GM23338 (cell line): ENCODE measurements at regions not wholly inside any gene's neighbourhood (a gene's known extent, or its start where the extent isn't known, plus 50 kb on each side); places are given as distances from the start of the nearest gene placed in this dataset.

Source experiments
- ATAC-seq: fragments of 200-7000 bp; cut with Tn5 transposase; 3 replicates; pipeline ENCODE4 v1.9.1; 2020
- DNase-seq: peaks from one replicate; pipeline ENCODE4 v3.0.0-alpha.2; 2015; ENCODE audit warnings: low spot score
- H2AFZ ChIP-seq: fragments of 200-600 bp; sonication (generic); 2 replicates; pipeline ENCODE4 v1.8.0; 2016; ENCODE audit warnings: antibody characterized with exemption, mild to moderate bottlenecking, moderate library complexity
- H3F3A ChIP-seq: fragments of 200-600 bp; sonication (generic); replicated peaks from 2 replicates; pipeline ENCODE4 v1.8.0; 2017; ENCODE audit warnings: antibody characterized with exemption, mixed run types, low read depth
- H3K27ac ChIP-seq: fragments of 200-600 bp; sonication (generic); 2 replicates; pipeline ENCODE4 v1.6.1; 2016; ENCODE audit warnings: low read depth
- H3K27me3 ChIP-seq: fragments of 200-600 bp; sonication (generic); 2 replicates; pipeline ENCODE4 v1.8.0; 2016; ENCODE audit warnings: mild to moderate bottlenecking, mixed run types, moderate library complexity; ENCODE audit not compliant: insufficient read depth
- H3K36me3 ChIP-seq: fragments of 200-600 bp; sonication (generic); 2 replicates; pipeline ENCODE4 v1.8.0; 2016; ENCODE audit warnings: mild to moderate bottlenecking; ENCODE audit not compliant: insufficient read depth
- H3K4me1 ChIP-seq: fragments of 200-600 bp; sonication (generic); 2 replicates; pipeline ENCODE4 v1.8.0; 2016; ENCODE audit warnings: mild to moderate bottlenecking, moderate library complexity; ENCODE audit not compliant: insufficient read depth
- H3K4me2 ChIP-seq: fragments of 200-600 bp; sonication (generic); 2 replicates; pipeline ENCODE4 v1.7.1; 2017; ENCODE audit warnings: mixed run types
- H3K4me3 ChIP-seq: fragments of 200-600 bp; sonication (generic); 2 replicates; pipeline ENCODE4 v1.6.1; 2016; ENCODE audit warnings: mixed run types
- H3K79me2 ChIP-seq: fragments of 200-600 bp; sonication (generic); replicated peaks from 2 replicates; pipeline ENCODE4 v1.8.0; 2017; ENCODE audit warnings: mild to moderate bottlenecking; ENCODE audit not compliant: insufficient read depth
- H3K9me2 ChIP-seq: fragments of 200-600 bp; sonication (generic); 2 replicates; pipeline ENCODE4 v1.8.0; 2017; ENCODE audit not compliant: insufficient read depth
- H4K20me1 ChIP-seq: fragments of 200-600 bp; sonication (generic); replicated peaks from 2 replicates; pipeline ENCODE4 v1.8.0; 2017; ENCODE audit warnings: mild to moderate bottlenecking; ENCODE audit not compliant: insufficient read depth
- H3K27ac Mint-ChIP-seq: 2 replicates; pipeline ENCODE4 v1.8.0; 2020; ENCODE audit warnings: inconsistent platforms, mild to moderate bottlenecking, moderate library complexity, mixed read lengths
- H3K27me3 Mint-ChIP-seq: 3 replicates; pipeline ENCODE4 v1.8.0; 2022; ENCODE audit warnings: low read depth, mild to moderate bottlenecking, moderate library complexity, mixed read lengths, inconsistent platforms; ENCODE audit not compliant: insufficient read depth, poor library complexity
- H3K36me3 Mint-ChIP-seq: 3 replicates; pipeline ENCODE4 v1.8.0; 2021; ENCODE audit warnings: low read depth, mild to moderate bottlenecking, inconsistent platforms, moderate library complexity, mixed read lengths
- H3K4me1 Mint-ChIP-seq: 3 replicates; pipeline ENCODE4 v1.8.0; 2020; ENCODE audit warnings: mild to moderate bottlenecking, inconsistent platforms, mixed read lengths
- H3K4me3 Mint-ChIP-seq: 3 replicates; pipeline ENCODE4 v1.8.0; 2021; ENCODE audit warnings: moderate library complexity, mild to moderate bottlenecking, inconsistent platforms, mixed read lengths
- H3K9me3 Mint-ChIP-seq: 3 replicates; pipeline ENCODE4 v1.8.0; 2020; ENCODE audit warnings: moderate library complexity, mild to moderate bottlenecking, inconsistent platforms, mixed read lengths
- CREB1 ChIP-seq: fragments of 250-450 bp; sonication (Bioruptor Pico); IDR thresholded peaks from 2 replicates; pipeline ENCODE4 v1.5.0; 2020; ENCODE audit warnings: low read depth, mild to moderate bottlenecking, moderate library complexity
- ETS1 ChIP-seq: IDR thresholded peaks from 2 replicates; pipeline ENCODE4 v1.6.1; 2016; ENCODE audit warnings: antibody characterized with exemption
- EZH2 ChIP-seq: fragments of 200-600 bp; sonication (generic); IDR thresholded peaks from one replicate; pipeline ENCODE4 v1.8.0; 2017; ENCODE audit warnings: antibody characterized with exemption, mild to moderate bottlenecking, low read depth; ENCODE audit not compliant: unreplicated experiment
- EZH2phosphoT487 ChIP-seq: fragments of 200-600 bp; sonication (generic); IDR thresholded peaks from one replicate; pipeline ENCODE4 v1.8.1; 2018; ENCODE audit warnings: antibody characterized with exemption; ENCODE audit not compliant: unreplicated experiment
- JUNB ChIP-seq: IDR thresholded peaks from one replicate; pipeline ENCODE4 v1.6.1; 2016; ENCODE audit warnings: antibody characterized with exemption; ENCODE audit not compliant: unreplicated experiment
- NANOG ChIP-seq: IDR thresholded peaks from 2 replicates; pipeline ENCODE4 v1.6.1; 2016; ENCODE audit warnings: antibody characterized with exemption, borderline replicate concordance
- POLR2AphosphoS5 ChIP-seq: IDR thresholded peaks from 2 replicates; pipeline ENCODE4 v1.6.1; 2016; ENCODE audit warnings: antibody characterized with exemption, low read depth
- STAT1 ChIP-seq: IDR thresholded peaks from one replicate; pipeline ENCODE4 v1.6.1; 2016; ENCODE audit warnings: antibody characterized with exemption; ENCODE audit not compliant: unreplicated experiment
- ZNF331 ChIP-seq: fragments of 250-450 bp; sonication (Bioruptor Pico); IDR thresholded peaks from 2 replicates; pipeline ENCODE4 v1.5.0; 2020; ENCODE audit warnings: low read depth, mild to moderate bottlenecking, moderate library complexity
- TF ChIP-seq, protein P1 (sequence below): IDR thresholded peaks from one replicate; pipeline ENCODE4 v1.6.1; 2018; ENCODE audit warnings: antibody characterized with exemption; ENCODE audit not compliant: unreplicated experiment
- TF ChIP-seq, protein P2 (sequence below): fragments of 250-450 bp; sonication (Bioruptor Pico); IDR thresholded peaks from 2 replicates; pipeline ENCODE4 v1.5.0; 2020; ENCODE audit warnings: mild to moderate bottlenecking, moderate library complexity

DNA sequence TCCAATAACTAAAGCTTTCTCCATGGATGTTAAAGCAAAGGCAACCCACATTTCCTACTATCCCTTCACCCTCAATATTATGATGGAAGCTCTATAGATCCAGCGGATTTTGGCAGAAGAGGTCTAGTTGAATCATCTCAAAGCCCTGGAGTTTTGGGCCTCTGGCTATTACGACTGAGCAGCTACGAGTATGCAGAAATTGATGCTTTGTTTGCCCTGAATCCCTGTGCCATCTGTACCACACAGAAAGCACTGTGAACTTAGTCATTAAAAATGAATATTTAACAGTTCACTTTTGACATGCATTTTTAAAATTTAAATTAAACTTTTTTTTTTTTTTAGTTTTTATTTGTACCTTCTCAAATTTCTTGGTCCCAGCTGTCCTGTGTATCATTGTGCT is 705.4 kb upstream of the PTBP2 start (continued):
- TF ChIP-seq, protein P1, sequence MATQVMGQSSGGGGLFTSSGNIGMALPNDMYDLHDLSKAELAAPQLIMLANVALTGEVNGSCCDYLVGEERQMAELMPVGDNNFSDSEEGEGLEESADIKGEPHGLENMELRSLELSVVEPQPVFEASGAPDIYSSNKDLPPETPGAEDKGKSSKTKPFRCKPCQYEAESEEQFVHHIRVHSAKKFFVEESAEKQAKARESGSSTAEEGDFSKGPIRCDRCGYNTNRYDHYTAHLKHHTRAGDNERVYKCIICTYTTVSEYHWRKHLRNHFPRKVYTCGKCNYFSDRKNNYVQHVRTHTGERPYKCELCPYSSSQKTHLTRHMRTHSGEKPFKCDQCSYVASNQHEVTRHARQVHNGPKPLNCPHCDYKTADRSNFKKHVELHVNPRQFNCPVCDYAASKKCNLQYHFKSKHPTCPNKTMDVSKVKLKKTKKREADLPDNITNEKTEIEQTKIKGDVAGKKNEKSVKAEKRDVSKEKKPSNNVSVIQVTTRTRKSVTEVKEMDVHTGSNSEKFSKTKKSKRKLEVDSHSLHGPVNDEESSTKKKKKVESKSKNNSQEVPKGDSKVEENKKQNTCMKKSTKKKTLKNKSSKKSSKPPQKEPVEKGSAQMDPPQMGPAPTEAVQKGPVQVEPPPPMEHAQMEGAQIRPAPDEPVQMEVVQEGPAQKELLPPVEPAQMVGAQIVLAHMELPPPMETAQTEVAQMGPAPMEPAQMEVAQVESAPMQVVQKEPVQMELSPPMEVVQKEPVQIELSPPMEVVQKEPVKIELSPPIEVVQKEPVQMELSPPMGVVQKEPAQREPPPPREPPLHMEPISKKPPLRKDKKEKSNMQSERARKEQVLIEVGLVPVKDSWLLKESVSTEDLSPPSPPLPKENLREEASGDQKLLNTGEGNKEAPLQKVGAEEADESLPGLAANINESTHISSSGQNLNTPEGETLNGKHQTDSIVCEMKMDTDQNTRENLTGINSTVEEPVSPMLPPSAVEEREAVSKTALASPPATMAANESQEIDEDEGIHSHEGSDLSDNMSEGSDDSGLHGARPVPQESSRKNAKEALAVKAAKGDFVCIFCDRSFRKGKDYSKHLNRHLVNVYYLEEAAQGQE: no peak
- TF ChIP-seq POLR2AphosphoS5: no peak

DNA sequence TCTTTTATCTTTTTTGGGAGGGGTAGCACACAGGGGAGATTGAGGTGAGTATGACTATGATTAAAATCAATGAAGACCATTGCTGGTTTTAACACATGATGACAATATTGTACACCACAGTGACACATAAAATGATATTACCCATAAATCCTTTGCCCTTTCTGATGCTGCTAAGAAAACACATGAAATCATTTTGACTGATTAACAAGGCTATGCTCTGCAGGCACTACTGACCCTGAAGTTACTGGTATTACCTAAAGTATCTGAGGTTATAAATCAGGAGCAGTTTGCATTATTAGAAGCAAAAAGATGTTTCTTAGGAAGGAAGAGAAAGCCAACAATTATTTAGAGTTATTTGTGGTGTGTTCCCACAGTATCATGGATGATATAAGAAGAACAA is 701.2 kb upstream of the PTBP2 start:
- Histone ChIP-seq H3K27ac (no peak overlapping the region), H3K4me3 (no peak overlapping the region), H3K4me1 (no peaks in the 10 kb centered on the region), H2AFZ (no peak overlapping the region), H3K27me3 (no peaks in the 10 kb centered on the region), H3K36me3 (no peaks in the 10 kb centered on the region), H3F3A (no peaks in the 10 kb centered on the region), H3K9me2 (no peaks in the 10 kb centered on the region), H3K79me2 (no peaks in the 10 kb centered on the region), H4K20me1 (no peaks in the 10 kb centered on the region), H3K4me2 (no peak overlapping the region)
- no peak for DNase-seq
- H3K9me3 Mint-ChIP-seq: no peaks in the 10 kb centered on the region
- H3K4me3 Mint-ChIP-seq: no peak overlapping the region
- H3K27ac Mint-ChIP-seq: no peak overlapping the region
- no peak for ATAC-seq
- H3K4me1 Mint-ChIP-seq: no peaks in the 10 kb centered on the region
- H3K36me3 Mint-ChIP-seq: no peaks in the 10 kb centered on the region
- no peaks in the 10 kb centered on the region for H3K27me3 Mint-ChIP-seq
- TF ChIP-seq ETS1 (no peak), CREB1 (CRISPR knock-in tag) (no peak), EZH2phosphoT487 (no peak), EZH2 (no peak), STAT1 (no peak), ZNF331 (CRISPR knock-in tag) (no peak), JUNB (no peak), POLR2AphosphoS5 (no peak), NANOG (no peak)
- TF ChIP-seq, protein P1: no peak
- TF ChIP-seq, protein P2, sequence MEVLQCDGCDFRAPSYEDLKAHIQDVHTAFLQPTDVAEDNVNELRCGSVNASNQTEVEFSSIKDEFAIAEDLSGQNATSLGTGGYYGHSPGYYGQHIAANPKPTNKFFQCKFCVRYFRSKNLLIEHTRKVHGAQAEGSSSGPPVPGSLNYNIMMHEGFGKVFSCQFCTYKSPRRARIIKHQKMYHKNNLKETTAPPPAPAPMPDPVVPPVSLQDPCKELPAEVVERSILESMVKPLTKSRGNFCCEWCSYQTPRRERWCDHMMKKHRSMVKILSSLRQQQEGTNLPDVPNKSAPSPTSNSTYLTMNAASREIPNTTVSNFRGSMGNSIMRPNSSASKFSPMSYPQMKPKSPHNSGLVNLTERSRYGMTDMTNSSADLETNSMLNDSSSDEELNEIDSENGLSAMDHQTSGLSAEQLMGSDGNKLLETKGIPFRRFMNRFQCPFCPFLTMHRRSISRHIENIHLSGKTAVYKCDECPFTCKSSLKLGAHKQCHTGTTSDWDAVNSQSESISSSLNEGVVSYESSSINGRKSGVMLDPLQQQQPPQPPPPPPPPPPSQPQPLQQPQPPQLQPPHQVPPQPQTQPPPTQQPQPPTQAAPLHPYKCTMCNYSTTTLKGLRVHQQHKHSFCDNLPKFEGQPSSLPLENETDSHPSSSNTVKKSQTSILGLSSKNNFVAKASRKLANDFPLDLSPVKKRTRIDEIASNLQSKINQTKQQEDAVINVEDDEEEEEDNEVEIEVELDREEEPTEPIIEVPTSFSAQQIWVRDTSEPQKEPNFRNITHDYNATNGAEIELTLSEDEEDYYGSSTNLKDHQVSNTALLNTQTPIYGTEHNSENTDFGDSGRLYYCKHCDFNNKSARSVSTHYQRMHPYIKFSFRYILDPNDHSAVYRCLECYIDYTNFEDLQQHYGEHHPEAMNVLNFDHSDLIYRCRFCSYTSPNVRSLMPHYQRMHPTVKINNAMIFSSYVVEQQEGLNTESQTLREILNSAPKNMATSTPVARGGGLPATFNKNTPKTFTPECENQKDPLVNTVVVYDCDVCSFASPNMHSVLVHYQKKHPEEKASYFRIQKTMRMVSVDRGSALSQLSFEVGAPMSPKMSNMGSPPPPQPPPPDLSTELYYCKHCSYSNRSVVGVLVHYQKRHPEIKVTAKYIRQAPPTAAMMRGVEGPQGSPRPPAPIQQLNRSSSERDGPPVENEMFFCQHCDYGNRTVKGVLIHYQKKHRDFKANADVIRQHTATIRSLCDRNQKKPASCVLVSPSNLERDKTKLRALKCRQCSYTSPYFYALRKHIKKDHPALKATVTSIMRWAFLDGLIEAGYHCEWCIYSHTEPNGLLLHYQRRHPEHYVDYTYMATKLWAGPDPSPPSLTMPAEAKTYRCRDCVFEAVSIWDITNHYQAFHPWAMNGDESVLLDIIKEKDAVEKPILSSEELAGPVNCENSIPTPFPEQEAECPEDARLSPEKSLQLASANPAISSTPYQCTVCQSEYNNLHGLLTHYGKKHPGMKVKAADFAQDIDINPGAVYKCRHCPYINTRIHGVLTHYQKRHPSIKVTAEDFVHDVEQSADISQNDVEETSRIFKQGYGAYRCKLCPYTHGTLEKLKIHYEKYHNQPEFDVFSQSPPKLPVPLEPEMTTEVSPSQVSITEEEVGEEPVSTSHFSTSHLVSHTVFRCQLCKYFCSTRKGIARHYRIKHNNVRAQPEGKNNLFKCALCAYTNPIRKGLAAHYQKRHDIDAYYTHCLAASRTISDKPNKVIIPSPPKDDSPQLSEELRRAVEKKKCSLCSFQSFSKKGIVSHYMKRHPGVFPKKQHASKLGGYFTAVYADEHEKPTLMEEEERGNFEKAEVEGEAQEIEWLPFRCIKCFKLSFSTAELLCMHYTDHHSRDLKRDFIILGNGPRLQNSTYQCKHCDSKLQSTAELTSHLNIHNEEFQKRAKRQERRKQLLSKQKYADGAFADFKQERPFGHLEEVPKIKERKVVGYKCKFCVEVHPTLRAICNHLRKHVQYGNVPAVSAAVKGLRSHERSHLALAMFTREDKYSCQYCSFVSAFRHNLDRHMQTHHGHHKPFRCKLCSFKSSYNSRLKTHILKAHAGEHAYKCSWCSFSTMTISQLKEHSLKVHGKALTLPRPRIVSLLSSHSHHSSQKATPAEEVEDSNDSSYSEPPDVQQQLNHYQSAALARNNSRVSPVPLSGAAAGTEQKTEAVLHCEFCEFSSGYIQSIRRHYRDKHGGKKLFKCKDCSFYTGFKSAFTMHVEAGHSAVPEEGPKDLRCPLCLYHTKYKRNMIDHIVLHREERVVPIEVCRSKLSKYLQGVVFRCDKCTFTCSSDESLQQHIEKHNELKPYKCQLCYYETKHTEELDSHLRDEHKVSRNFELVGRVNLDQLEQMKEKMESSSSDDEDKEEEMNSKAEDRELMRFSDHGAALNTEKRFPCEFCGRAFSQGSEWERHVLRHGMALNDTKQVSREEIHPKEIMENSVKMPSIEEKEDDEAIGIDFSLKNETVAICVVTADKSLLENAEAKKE (CRISPR knock-in tag): no peak
